ENCODE measurements at regions not wholly inside any gene's neighbourhood (a gene's known extent, or its start where the extent isn't known, plus 50 kb on each side); places are given as distances from the start of the nearest gene placed in this dataset.

DNA sequence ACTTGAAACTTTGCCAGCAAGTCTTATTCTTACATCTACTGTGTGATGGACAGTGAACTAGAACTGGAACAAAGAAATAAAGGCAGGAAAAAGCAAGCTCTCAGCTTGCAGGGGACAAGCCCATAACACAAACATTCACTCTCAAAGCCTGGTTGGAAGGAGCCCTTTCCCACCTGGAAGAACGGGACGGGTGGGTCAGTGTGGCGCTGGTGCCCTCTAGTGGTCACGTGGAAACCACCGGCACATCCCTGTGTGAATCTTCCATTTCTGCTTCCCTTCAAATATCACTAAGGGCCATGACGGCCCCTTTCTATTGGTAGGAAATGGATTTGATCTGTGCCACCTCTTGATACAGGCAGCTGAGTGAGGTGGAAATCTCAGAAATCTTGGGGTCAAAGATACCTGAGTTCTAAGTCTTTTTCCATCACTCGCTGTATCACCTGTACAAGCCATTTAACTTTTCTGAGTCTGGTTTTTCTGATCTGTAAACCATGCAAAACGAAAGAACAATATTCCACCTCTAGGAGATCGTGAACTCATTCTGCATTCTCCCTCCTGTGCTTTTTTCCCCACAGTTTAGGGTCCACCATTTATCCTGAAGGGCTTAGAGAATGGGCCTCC lies 211.6 kb downstream of the MSX2 start:
- no peak for TF ChIP-seq POLR2A (IDR thresholded peaks at IDR 0.05)
- TF ChIP-seq, protein P1, sequence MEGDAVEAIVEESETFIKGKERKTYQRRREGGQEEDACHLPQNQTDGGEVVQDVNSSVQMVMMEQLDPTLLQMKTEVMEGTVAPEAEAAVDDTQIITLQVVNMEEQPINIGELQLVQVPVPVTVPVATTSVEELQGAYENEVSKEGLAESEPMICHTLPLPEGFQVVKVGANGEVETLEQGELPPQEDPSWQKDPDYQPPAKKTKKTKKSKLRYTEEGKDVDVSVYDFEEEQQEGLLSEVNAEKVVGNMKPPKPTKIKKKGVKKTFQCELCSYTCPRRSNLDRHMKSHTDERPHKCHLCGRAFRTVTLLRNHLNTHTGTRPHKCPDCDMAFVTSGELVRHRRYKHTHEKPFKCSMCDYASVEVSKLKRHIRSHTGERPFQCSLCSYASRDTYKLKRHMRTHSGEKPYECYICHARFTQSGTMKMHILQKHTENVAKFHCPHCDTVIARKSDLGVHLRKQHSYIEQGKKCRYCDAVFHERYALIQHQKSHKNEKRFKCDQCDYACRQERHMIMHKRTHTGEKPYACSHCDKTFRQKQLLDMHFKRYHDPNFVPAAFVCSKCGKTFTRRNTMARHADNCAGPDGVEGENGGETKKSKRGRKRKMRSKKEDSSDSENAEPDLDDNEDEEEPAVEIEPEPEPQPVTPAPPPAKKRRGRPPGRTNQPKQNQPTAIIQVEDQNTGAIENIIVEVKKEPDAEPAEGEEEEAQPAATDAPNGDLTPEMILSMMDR (IDR thresholded peaks at IDR 0.05), result peak in 5 of 6 experiments; percentile 43 to 70 (median 58)

Data from Peyer's patch (tissue), 4 donors.